ENCODE measurements at regions not wholly inside any gene's neighbourhood (a gene's known extent, or its start where the extent isn't known, plus 50 kb on each side); places are given as distances from the start of the nearest gene placed in this dataset.
"Not testable (repeated sequence)": the region's sequence is repeated elsewhere in the genome, so short reads cannot be mapped to it uniquely, and the experiment has no call there.

DNA sequence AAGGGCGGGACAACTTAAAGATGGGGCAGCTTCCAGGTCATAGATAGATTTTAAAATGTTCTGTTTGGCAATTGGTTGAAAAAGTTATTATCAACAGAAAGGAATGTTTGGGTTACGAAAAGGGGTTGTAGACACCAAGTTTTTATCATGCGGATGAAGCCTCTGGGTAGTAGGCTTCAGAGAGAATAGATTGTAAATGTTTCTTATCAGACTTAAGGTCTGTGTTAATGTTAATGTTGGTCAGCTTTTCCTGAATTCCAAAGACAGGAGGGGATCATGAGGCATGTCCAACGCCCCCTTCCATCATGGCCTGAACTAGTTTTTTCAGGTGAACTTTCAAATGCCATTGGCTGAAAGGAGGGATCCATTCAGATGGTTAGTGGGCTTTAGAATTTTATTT lies 84.2 kb upstream of the KIF5B start:
- no peak for DNase-seq

- DNase-seq, result peak; percentile 70
Observed at GRCh38 chr10:32139223-32140073, 83.2 kb upstream of the KIF5B start.

DNA sequence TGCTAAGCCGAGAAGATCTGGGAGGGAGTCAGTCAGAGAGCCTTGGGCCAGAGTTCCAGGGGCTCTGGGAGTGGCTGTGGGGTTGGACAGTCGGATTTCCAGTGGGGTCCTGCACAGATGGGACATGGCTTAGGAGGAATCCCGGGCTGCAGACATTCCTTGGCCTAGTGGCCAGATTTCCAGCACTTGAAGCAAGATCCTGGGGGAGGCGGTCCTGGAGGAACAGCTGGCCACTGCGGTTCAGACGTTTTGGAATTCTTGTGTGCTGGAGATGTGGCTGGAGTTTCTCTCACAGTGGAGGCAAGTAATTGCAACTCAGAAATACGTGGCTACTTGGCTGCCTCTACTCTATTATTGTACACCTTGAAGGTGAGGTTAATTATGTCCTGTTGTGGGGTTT lies 80.7 kb upstream of the KIF5B start:
- DNase-seq, result not testable (repeated sequence)

- DNase-seq, result not testable (repeated sequence)
Observed at GRCh38 chr10:32135796-32136195, 79.6 kb upstream of the KIF5B start.

- no peak for DNase-seq
Observed at GRCh38 chr10:32132357-32132946, 76.2 kb upstream of the KIF5B start.

DNA sequence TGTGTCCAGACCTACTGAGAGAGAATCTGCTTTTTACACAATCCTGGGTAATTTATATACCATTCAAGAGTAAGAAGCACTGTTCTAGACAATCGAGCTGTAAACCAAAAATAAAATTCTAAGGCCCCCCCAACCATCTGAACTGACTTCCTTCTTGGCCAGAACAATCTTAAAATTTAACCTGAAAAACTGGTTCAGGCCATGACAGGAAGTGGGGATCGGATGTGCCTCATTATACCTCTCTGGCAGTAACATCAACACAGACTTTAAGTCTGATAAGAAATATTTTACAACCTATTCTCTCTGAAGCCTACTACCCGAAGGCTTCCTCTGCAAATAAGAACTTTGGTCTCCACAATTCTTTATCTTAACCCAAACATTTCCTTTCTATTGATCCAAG lies 75.2 kb upstream of the KIF5B start:
- DNase-seq, result no peak

DNA sequence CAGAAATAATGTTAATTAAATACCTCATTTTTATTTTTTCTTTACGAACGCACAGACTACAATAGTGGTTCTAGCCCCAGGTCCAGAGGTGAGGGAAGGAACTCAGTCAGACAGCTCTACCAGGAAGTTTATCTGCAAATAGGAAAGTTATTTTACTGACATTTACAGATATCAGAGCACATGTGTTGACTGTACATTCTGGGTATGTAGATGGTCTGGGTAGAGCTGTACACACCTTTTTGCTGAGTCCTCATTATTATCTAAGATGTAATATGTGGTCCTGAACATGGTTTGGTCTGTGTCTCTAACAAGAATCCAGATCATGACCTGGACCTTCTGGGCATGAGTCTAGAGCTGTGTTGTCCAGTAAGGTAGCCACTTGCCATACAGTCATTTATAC lies 74.6 kb upstream of the KIF5B start:
- DNase-seq, result no peak

DNA sequence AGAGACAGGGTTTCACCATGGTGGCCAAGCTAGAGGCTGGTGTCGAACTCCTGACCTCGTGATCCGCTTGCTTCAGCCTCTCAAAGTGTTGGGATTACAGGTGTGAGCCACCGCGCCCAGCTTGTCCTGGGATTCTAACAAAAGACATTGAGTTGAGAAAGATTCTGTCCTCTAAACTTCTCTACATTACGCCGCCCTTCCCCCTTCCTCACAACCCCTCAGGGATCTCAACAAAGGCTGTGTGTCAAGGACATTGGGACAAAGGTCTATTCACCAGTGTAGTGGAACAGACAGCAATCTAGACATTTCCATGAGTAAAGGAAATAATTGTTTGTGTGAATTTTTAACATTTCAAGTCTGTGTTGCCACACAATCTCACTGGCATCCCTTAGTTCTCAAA lies 68.8 kb upstream of the KIF5B start:
- no peak for DNase-seq

DNA sequence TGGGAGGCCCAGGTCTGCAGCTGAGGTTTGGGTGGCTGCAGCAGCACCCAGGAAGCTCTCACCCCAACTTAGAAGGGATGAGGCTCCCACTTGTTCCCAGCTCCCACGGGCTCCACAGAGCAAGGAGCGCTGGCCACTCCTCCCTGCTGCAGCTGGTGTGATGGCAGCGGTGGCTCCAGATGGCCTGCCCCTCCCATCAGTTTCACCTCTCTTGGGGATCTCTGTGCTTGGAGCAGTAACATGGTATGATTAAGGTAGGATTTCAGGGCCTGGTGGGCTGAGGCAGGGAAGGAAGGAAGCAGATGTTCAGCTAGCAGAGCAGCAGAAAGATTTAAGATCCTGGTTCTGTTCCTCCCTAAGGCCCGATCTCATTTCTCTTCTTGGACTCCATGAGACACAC lies 66.8 kb upstream of the KIF5B start:
- DNase-seq, result no peak

GRCh38 chr10:32121648-32122047 lies 65.4 kb upstream of the KIF5B start:
- no peak for DNase-seq

DNA sequence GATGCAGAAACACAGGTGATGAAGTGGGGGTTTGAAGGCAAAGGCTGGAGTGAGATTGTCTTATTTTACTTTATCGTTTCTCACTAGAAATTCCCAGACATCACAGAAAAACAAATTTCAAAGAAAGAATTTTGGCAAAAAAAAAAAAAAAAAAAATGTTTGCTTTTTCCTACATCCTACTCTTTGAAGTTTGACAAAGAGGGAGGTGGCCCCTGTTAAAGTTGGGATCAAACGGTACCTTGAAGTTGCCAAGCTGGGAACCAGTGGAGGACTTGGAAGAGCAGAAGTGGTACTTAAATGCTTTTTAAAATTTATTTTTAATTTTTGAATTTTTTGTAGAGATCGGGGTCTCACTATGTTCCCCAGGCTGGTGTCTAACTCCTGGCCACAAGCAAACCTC lies 63.9 kb upstream of the KIF5B start:
- DNase-seq, result no peak

DNA sequence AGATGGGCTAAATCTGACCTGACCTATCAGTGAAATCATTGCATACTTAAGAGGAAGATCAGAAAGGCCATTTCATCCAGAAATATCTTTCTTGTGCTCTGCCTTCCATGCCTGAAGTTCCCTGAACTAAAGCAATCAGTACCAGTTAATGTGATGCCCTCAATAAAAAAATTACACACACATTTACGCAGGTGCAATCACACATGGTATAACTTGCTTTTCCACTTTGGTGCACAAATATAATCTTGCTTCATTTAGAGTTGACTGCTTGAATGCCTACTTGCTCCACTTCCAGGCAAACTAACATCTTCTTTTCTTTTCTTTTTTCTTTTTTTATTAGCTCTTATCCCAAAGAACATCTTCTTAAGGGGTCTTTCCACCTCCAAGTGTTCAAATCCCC lies 58.3 kb upstream of the KIF5B start:
- no peak for DNase-seq

DNA sequence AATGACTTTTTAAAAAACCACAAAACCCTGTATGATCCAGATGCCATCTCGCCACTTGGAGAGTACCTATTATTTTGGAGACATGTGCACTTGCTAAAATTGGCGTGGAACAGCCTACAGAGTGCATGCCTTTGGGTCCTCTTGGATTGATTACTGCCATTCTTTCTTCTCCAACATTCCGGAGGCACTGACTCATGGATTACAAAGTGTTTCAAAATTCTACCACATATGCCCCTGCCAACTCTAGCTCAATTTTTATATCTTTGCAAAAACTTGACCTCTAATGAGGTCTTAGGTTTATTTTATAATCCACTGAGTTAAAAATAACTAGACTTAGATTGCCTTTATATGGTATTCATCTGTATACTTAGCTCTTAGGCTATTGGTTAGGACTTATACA lies 55.8 kb upstream of the KIF5B start:
- DNase-seq, result no peak

DNA sequence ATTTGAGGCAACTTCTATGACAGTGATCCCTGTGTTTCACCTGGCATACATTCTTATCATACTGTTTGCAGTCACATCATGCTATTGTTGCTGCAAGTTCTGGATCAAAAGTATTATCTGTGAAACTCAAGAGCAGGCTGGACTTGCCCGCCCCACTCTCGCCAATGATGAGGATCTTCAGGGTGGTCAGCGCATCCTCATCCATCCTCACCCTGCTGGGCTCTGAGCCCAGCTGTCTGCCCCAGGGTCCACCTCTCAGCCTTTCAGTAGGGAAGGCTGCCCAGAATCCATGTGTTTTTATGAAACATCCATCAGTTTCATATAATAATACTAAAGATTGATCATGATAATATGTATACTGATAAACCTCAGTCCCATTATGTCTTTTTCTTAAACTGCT lies 55.4 kb upstream of the KIF5B start:
- no peak for DNase-seq

DNA sequence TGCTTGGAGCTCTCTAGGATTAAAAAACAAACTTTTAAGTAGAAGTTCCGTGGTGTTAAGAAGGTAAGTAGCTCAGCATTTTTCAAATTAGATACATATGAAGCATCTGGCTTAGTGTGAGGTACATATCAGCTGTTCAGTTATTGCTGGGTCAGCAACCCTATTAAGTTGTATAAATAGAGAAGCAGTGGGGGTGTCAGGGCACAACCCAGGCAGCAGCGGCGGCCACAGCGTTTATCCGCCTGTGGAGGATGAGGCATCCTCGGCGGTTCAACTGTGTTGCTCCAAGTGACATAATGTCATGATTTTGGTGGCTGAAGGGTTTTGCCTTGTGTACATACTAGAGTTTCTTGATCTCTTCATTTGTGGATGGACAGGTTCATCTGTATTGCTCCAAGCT lies 54.6 kb upstream of the KIF5B start:
- no peak for DNase-seq

DNA sequence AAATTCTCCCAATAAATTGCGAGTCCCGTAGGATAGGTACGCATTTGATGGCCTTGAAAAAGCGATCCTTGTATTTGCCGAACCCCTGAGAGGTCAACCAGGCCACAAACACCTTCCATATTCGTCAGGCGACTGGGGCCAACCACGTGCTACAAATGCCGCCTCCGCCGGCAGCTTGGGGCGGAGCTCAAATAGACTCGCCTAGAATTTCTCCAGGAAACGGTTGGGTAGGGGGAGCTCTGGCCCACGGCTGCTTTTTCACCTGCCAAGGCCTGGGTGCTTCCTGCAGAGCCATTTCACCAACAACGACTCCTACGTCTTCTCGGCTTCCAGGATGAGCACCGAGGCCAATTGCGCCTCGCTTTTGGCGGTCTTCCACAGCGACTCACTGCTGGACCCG lies 53.4 kb upstream of the KIF5B start:
- DNase-seq, result no peak

All from NCI-H146 (cell line).